ENCODE measurements at regions not wholly inside any gene's neighbourhood (a gene's known extent, or its start where the extent isn't known, plus 50 kb on each side); places are given as distances from the start of the nearest gene placed in this dataset.

DNA sequence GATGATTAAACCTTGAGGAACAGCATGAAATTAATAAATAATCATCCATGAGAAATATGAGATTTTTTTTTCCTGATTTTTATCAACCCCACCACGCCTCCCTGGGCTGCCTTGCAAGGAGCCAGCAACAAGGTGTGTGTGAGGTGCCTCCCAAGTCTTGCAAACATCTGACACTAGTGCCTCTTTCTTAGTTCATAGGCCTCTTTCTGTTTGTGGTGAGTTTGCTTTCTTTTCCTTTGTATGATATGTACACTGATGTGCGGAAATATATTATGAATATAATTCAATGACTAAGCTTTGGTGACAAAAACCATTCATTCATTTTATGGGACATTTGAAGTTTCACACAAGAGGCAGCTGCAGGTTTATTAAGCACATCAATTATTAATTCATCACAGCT is 63.2 kb upstream of the SYNDIG1 start:
- no peak overlapping the region for H3K4me3 ChIP-seq (ENCODE audit: low read length)
- TF ChIP-seq, protein P1, sequence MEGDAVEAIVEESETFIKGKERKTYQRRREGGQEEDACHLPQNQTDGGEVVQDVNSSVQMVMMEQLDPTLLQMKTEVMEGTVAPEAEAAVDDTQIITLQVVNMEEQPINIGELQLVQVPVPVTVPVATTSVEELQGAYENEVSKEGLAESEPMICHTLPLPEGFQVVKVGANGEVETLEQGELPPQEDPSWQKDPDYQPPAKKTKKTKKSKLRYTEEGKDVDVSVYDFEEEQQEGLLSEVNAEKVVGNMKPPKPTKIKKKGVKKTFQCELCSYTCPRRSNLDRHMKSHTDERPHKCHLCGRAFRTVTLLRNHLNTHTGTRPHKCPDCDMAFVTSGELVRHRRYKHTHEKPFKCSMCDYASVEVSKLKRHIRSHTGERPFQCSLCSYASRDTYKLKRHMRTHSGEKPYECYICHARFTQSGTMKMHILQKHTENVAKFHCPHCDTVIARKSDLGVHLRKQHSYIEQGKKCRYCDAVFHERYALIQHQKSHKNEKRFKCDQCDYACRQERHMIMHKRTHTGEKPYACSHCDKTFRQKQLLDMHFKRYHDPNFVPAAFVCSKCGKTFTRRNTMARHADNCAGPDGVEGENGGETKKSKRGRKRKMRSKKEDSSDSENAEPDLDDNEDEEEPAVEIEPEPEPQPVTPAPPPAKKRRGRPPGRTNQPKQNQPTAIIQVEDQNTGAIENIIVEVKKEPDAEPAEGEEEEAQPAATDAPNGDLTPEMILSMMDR (conservative IDR thresholded peaks at IDR 0.05; ENCODE audit: low read depth, low read length): no peak
- DNase-seq (ENCODE audit: low read depth): no peak

DNA sequence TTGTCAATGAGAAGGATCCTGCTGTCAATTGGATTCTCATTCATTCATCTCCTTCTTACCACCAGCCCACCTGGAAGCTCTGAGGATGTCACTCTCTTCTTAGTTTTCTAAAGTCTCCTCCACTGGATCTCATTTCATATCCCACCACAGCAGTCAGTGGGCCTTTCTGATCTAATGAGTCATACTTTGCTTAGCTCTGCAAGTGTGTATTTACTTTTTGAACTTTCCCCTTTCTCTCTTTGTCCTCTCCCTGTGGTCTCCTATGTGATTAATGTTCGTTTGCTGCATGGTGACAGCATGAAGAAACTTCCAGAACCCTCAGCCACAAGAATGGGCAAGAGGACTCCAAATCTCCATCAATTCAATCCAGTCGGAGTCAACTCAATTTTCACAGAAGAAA is 63.6 kb upstream of the SYNDIG1 start:
- no peak for DNase-seq (ENCODE audit: low read depth)
- no peak overlapping the region for H3K4me3 ChIP-seq (ENCODE audit: low read length)
- TF ChIP-seq, protein P1 (conservative IDR thresholded peaks at IDR 0.05; ENCODE audit: low read depth, low read length): no peak

DNA sequence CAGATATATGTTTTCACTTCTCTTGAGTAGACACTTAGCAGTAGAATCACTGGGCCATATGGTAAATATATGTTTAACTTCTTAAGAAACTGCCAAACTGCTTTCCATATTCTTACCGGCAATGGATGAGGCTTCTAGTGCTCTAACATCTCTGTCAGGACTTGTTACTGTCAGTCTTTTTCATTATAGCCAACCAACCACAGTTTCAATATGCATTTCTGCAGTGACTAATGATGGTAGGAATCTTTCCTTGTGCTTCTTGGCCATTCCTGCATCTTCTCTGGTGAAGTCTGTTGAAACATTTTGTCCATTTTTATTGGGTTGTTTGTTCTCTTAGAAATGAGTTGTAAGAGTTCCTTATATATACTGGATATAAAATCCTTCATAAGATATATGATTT is 66.0 kb upstream of the SYNDIG1 start:
- TF ChIP-seq, protein P1 (conservative IDR thresholded peaks at IDR 0.05; ENCODE audit: low read depth, low read length): no peak
- DNase-seq (ENCODE audit: low read depth): no peak
- no peak overlapping the region for H3K4me3 ChIP-seq (ENCODE audit: low read length)

DNA sequence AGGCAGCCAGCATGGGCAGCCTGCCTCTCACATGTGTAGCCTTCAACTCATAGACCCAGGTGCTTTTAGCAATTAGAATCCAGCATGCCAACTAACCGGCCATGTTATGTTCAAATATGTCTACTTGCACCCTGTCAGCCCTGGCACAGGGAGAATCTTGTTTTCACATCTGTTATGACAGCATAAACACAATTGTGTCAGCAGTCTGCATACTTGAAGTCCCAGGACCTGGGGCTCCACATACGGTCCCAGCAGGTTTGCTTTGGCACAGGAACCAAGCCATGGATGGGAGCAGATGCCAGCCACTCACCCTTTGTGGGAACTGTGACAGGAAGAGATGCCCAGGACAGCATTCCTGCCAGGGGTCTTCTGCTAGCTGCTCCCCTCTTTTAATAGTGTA is 67.2 kb upstream of the SYNDIG1 start:
- no peak overlapping the region for H3K4me3 ChIP-seq (ENCODE audit: low read length)
- TF ChIP-seq, protein P1 (conservative IDR thresholded peaks at IDR 0.05; ENCODE audit: low read depth, low read length): no peak
- DNase-seq (ENCODE audit: low read depth): no peak

DNA sequence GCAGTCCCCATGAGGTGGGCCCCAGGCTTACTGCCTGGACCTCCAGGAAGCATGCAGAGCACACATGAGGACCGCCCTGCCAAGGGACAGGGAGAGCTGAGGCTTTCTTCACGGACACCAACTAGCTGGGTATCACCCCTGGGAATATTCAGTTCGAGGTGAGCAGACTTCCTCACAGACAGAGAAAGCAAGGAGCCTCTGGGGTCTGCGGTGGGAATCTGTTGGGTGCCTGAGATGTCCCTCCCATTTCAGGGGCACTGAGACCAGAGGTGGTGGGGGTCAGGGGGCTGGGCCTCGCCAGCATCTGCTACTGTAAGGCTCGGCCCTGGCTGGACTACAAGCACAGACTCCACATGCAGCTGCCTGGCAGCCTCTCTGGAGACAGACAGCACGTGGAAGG is 74.3 kb upstream of the SYNDIG1 start:
- H3K4me3 ChIP-seq (ENCODE audit: low read length): no peak overlapping the region
- no peak for DNase-seq (ENCODE audit: low read depth)
- TF ChIP-seq, protein P1 (conservative IDR thresholded peaks at IDR 0.05; ENCODE audit: low read depth, low read length): no peak

DNA sequence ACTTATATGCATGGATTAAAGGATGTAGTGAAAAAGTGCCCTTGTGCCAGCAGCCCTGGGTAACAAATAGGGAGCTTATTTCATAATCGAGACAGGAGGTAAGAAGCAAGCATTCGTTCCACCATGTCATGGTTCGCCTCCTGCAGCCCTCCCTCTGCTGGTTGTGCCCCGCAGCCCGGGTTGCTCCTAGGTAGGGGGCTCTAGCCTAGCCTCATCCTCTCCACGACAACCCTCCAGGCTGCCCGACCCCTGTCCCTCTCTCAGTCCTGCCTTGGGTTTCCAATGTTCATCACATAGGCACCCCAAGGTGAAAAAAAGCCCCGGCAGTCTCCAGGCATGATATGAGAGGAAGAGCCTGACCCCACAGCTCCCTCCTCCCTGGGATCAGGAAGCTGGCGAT is 75.5 kb upstream of the SYNDIG1 start:
- no peak overlapping the region for H3K4me3 ChIP-seq (ENCODE audit: low read length)
- DNase-seq (ENCODE audit: low read depth): no peak
- TF ChIP-seq, protein P1 (conservative IDR thresholded peaks at IDR 0.05; ENCODE audit: low read depth, low read length): no peak

DNA sequence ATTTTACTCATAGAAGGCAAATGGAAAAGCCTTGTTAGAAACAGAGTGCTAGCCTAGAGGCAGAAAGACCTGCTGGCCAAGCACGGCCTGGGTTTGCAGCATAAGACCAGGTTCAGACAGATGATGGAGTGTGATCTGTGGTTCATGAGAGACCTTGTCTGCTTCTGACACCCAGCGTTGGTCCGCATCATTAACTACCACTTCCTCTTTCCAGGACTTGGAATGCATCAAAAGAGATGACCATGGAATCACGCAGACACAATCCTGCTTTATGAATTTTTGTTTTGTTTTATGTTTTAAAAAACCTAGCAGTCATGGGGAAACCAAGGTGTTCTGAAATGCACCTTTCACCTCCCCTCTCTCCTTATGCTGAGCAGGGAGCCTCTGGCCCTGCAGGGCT is 76.8 kb upstream of the SYNDIG1 start:
- H3K4me3 ChIP-seq (ENCODE audit: low read length): no peak overlapping the region
- DNase-seq (ENCODE audit: low read depth): no peak
- TF ChIP-seq, protein P1 (conservative IDR thresholded peaks at IDR 0.05; ENCODE audit: low read depth, low read length): no peak

All from retinal pigment epithelial cell (primary cell).